Trophoblast cell (in vitro differentiated cells and primary cell): ENCODE measurements at regions not wholly inside any gene's neighbourhood (a gene's known extent, or its start where the extent isn't known, plus 50 kb on each side); places are given as distances from the start of the nearest gene placed in this dataset.
A peak's percentile ranks its signal among the peaks of the same experiment; 100 is the strongest.

Source experiments
- DNase-seq, 2 donors: peaks; one replicate each; pipeline ENCODE4 v3.0.0-alpha.2; 2016
- H2AFZ ChIP-seq: 2 replicates; pipeline ENCODE4 v1.6.1; 2013; ENCODE audit warnings: low read length, moderate library complexity, mild to moderate bottlenecking; ENCODE audit not compliant: insufficient read depth, poor library complexity
- H2AK5ac ChIP-seq: 2 replicates; pipeline ENCODE4 v1.6.1; 2013; ENCODE audit warnings: mild to moderate bottlenecking, low read length
- H2BK120ac ChIP-seq: 2 replicates; pipeline ENCODE4 v1.6.1; 2013; ENCODE audit warnings: low read length, mild to moderate bottlenecking, moderate library complexity; ENCODE audit not compliant: insufficient read depth, poor library complexity
- H2BK12ac ChIP-seq: 2 replicates; pipeline ENCODE4 v1.6.1; 2013; ENCODE audit warnings: mild to moderate bottlenecking, low read length, moderate library complexity
- H2BK5ac ChIP-seq: 2 replicates; pipeline ENCODE4 v1.6.1; 2013; ENCODE audit warnings: low read length, low read depth, moderate library complexity, mild to moderate bottlenecking; ENCODE audit not compliant: poor library complexity
- H3K14ac ChIP-seq: 2 replicates; pipeline ENCODE4 v1.6.1; 2013; ENCODE audit warnings: mild to moderate bottlenecking, low read length
- H3K18ac ChIP-seq: 2 replicates; pipeline ENCODE4 v1.6.1; 2013; ENCODE audit warnings: mild to moderate bottlenecking, low read length
- H3K23ac ChIP-seq: 2 replicates; pipeline ENCODE4 v1.6.1; 2013; ENCODE audit warnings: low read length
- H3K27ac ChIP-seq: 2 replicates; pipeline ENCODE4 v1.5.1; 2013; ENCODE audit warnings: low read depth, mild to moderate bottlenecking, inconsistent platforms, low read length, moderate library complexity
- H3K27me3 ChIP-seq: 2 replicates; pipeline ENCODE4 v1.6.1; 2013; ENCODE audit warnings: inconsistent platforms, mild to moderate bottlenecking, low read length, moderate library complexity; ENCODE audit not compliant: insufficient read depth
- H3K36me3 ChIP-seq, 2 experiments: 1 replicate in 1 of 2; 2 replicates in 1 of 2; pipeline ENCODE4 v1.6.1; 2013; ENCODE audit warnings: low read length in 2 of 2, mild to moderate bottlenecking in 2 of 2, moderate library complexity in 1 of 2; ENCODE audit not compliant: insufficient read depth in 2 of 2, control insufficient read depth in 1 of 2
- H3K4ac ChIP-seq: 2 replicates; pipeline ENCODE4 v1.6.1; 2013; ENCODE audit warnings: low read depth, mild to moderate bottlenecking, low read length, moderate library complexity
- H3K4me1 ChIP-seq, 2 experiments: 1 replicate in 1 of 2; 2 replicates in 1 of 2; pipeline ENCODE4 v1.6.1; 2013; ENCODE audit warnings: low read length in 2 of 2, mild to moderate bottlenecking in 2 of 2, moderate library complexity in 1 of 2; ENCODE audit not compliant: insufficient read depth in 2 of 2, control insufficient read depth in 1 of 2
- H3K4me2 ChIP-seq: 2 replicates; pipeline ENCODE4 v1.6.1; 2013; ENCODE audit warnings: inconsistent platforms, mild to moderate bottlenecking, low read length, moderate library complexity
- H3K4me3 ChIP-seq: 2 replicates; pipeline ENCODE4 v1.5.1; 2013; ENCODE audit warnings: mild to moderate bottlenecking, low read depth, low read length, inconsistent platforms
- H3K79me1 ChIP-seq: one replicate; pipeline ENCODE4 v1.6.1; 2013; ENCODE audit warnings: low read length
- H3K79me2 ChIP-seq: 2 replicates; pipeline ENCODE4 v1.6.1; 2013; ENCODE audit warnings: low read length, mild to moderate bottlenecking; ENCODE audit not compliant: control insufficient read depth, insufficient read depth, poor library complexity
- H3K9ac ChIP-seq: 2 replicates; pipeline ENCODE4 v1.6.1; 2013; ENCODE audit warnings: mild to moderate bottlenecking, low read length
- H3K9me3 ChIP-seq: 2 replicates; pipeline ENCODE4 v1.6.1; 2013; ENCODE audit warnings: low read depth, mild to moderate bottlenecking, control low read depth, inconsistent platforms, low read length; ENCODE audit not compliant: insufficient read depth
- H4K12ac ChIP-seq: 2 replicates; pipeline ENCODE4 v1.6.1; 2013; ENCODE audit warnings: low read depth, mild to moderate bottlenecking, low read length, moderate library complexity
- H4K8ac ChIP-seq: 2 replicates; pipeline ENCODE4 v1.6.1; 2013; ENCODE audit warnings: low read depth, mild to moderate bottlenecking, low read length, moderate library complexity
- H4K91ac ChIP-seq: one replicate; pipeline ENCODE4 v1.6.1; 2013; ENCODE audit warnings: low read depth, mild to moderate bottlenecking, low read length, moderate library complexity
- WGBS: extraction: QIAGEN DNeasy Blood & Tissue Kit; methylation state at CpG from one replicate; pipeline ENCODE4 v1.1.7; 2013; ENCODE audit warnings: missing lambda C conversion rate; ENCODE audit not compliant: insufficient read length, insufficient coverage; ENCODE audit errors: extremely low coverage; 5-methylcytosine and 5-hydroxymethylcytosine counted together

GRCh38 chr6:27577922-27578321, 105.0 kb upstream of the ZNF184 start:
- H3K27ac ChIP-seq, result no peak overlapping the region
- no peak overlapping the region for H4K12ac ChIP-seq
- no peaks in the 10 kb centered on the region for H3K79me2 ChIP-seq
- H3K9ac ChIP-seq, result no peak overlapping the region
- H3K9me3 ChIP-seq, result no peaks in the 10 kb centered on the region
- no peak overlapping the region for H2BK12ac ChIP-seq
- H2BK5ac ChIP-seq, result no peak overlapping the region
- no peak for DNase-seq
- no peak overlapping the region for H4K8ac ChIP-seq
- H2AFZ ChIP-seq, result no peak overlapping the region
- H3K18ac ChIP-seq, result no peak overlapping the region
- no peaks in the 10 kb centered on the region for H3K27me3 ChIP-seq
- no peak overlapping the region for H2BK120ac ChIP-seq
- H3K4me1 ChIP-seq, result no peaks in the 10 kb centered on the region
- H3K14ac ChIP-seq, result no peak overlapping the region
- no peaks in the 10 kb centered on the region for H3K79me1 ChIP-seq
- H3K4me2 ChIP-seq, result no peak overlapping the region
- H3K23ac ChIP-seq, result no peak overlapping the region
- H4K91ac ChIP-seq, result no peak overlapping the region
- H2AK5ac ChIP-seq, result no peak overlapping the region
- H3K36me3 ChIP-seq, result no peaks in the 10 kb centered on the region
- WGBS, result no CpG with 5 or more reads among the region's 1 CpG
- no peak overlapping the region for H3K4me3 ChIP-seq
- H3K4ac ChIP-seq, result no peak overlapping the region

- no peak overlapping the region for H2AFZ ChIP-seq
- H3K18ac ChIP-seq, result no peak overlapping the region
- no peak overlapping the region for H3K4me3 ChIP-seq
- H3K9me3 ChIP-seq, result no peaks in the 10 kb centered on the region
- H3K4me2 ChIP-seq, result no peak overlapping the region
- H2BK5ac ChIP-seq, result no peak overlapping the region
- H3K14ac ChIP-seq, result no peak overlapping the region
- no peaks in the 10 kb centered on the region for H3K4me1 ChIP-seq
- no peaks in the 10 kb centered on the region for H3K79me2 ChIP-seq
- no peak overlapping the region for H4K12ac ChIP-seq
- no peak overlapping the region for H3K4ac ChIP-seq
- no peak overlapping the region for H2BK120ac ChIP-seq
- no peak overlapping the region for H4K91ac ChIP-seq
- no peaks in the 10 kb centered on the region for H3K36me3 ChIP-seq
- WGBS, result no CpG with 5 or more reads among the region's 10 CpGs
- no peaks in the 10 kb centered on the region for H3K27me3 ChIP-seq
- peak overlapping the region; percentile 45 for H3K9ac ChIP-seq
- no peak overlapping the region for H3K23ac ChIP-seq
- DNase-seq, result no peak
- H3K79me1 ChIP-seq, result no peaks in the 10 kb centered on the region
- no peak overlapping the region for H4K8ac ChIP-seq
- no peak overlapping the region for H3K27ac ChIP-seq
- H2AK5ac ChIP-seq, result no peak overlapping the region
- no peak overlapping the region for H2BK12ac ChIP-seq
Observed at GRCh38 chr6:27575594-27576361, 102.9 kb upstream of the ZNF184 start.

GRCh38 chr6:27568226-27568897, 95.5 kb upstream of the ZNF184 start:
- no peak overlapping the region for H3K4ac ChIP-seq
- H3K4me3 ChIP-seq, result no peak overlapping the region
- H3K4me2 ChIP-seq, result peak overlapping the region; percentile 55
- no peak overlapping the region for H4K12ac ChIP-seq
- no peak overlapping the region for H3K23ac ChIP-seq
- peaks cover 4 to 14% of the 10 kb centered on the region in 2 experiments for H3K4me1 ChIP-seq
- H3K79me1 ChIP-seq, result peaks cover 4% of the 10 kb centered on the region
- no peak overlapping the region for H3K18ac ChIP-seq
- no peaks in the 10 kb centered on the region for H3K36me3 ChIP-seq
- peak overlapping the region; percentile 12 for H3K27ac ChIP-seq
- H3K9me3 ChIP-seq, result no peaks in the 10 kb centered on the region
- no CpG with 5 or more reads among the region's 13 CpGs for WGBS
- no peak overlapping the region for H4K8ac ChIP-seq
- no peaks in the 10 kb centered on the region for H3K27me3 ChIP-seq
- H3K14ac ChIP-seq, result no peak overlapping the region
- peak overlapping the region; percentile 23 for H2BK5ac ChIP-seq
- H2AFZ ChIP-seq, result peak overlapping the region; percentile 69
- peak; percentile 68 to 88 for DNase-seq
- H3K79me2 ChIP-seq, result no peaks in the 10 kb centered on the region
- no peak overlapping the region for H2BK120ac ChIP-seq
- peak overlapping the region; percentile 22 for H4K91ac ChIP-seq
- no peak overlapping the region for H2AK5ac ChIP-seq
- no peak overlapping the region for H2BK12ac ChIP-seq
- no peak overlapping the region for H3K9ac ChIP-seq

- peak overlapping the region; percentile 51 for H3K4me2 ChIP-seq
- peaks cover 4 to 14% of the 10 kb centered on the region in 2 experiments for H3K4me1 ChIP-seq
- no peaks in the 10 kb centered on the region for H3K9me3 ChIP-seq
- H3K18ac ChIP-seq, result no peak overlapping the region
- H3K9ac ChIP-seq, result no peak overlapping the region
- no peak overlapping the region for H3K4ac ChIP-seq
- H3K23ac ChIP-seq, result no peak overlapping the region
- no peak overlapping the region for H2BK12ac ChIP-seq
- H3K14ac ChIP-seq, result no peak overlapping the region
- H2BK120ac ChIP-seq, result peak overlapping the region; percentile 21
- H3K79me2 ChIP-seq, result no peaks in the 10 kb centered on the region
- H3K27me3 ChIP-seq, result no peaks in the 10 kb centered on the region
- DNase-seq, result peak; percentile 61 to 88
- H3K4me3 ChIP-seq, result peak overlapping the region; percentile 60
- H3K79me1 ChIP-seq, result peaks cover 4% of the 10 kb centered on the region
- H2BK5ac ChIP-seq, result no peak overlapping the region
- no CpG with 5 or more reads among the region's 41 CpGs for WGBS
- H3K27ac ChIP-seq, result no peak overlapping the region
- H2AFZ ChIP-seq, result peak overlapping the region; percentile 15
- no peaks in the 10 kb centered on the region for H3K36me3 ChIP-seq
- H4K91ac ChIP-seq, result no peak overlapping the region
- no peak overlapping the region for H4K12ac ChIP-seq
- no peak overlapping the region for H4K8ac ChIP-seq
- no peak overlapping the region for H2AK5ac ChIP-seq
Observed at GRCh38 chr6:27565839-27566779, 93.2 kb upstream of the ZNF184 start.
